ENCODE measurements at regions not wholly inside any gene's neighbourhood (a gene's known extent, or its start where the extent isn't known, plus 50 kb on each side); places are given as distances from the start of the nearest gene placed in this dataset.

- TF ChIP-seq PHB2 (IDR thresholded peaks at IDR 0.05; ENCODE audit: partially characterized antibody) = no peak
- TF ChIP-seq, protein P1, sequence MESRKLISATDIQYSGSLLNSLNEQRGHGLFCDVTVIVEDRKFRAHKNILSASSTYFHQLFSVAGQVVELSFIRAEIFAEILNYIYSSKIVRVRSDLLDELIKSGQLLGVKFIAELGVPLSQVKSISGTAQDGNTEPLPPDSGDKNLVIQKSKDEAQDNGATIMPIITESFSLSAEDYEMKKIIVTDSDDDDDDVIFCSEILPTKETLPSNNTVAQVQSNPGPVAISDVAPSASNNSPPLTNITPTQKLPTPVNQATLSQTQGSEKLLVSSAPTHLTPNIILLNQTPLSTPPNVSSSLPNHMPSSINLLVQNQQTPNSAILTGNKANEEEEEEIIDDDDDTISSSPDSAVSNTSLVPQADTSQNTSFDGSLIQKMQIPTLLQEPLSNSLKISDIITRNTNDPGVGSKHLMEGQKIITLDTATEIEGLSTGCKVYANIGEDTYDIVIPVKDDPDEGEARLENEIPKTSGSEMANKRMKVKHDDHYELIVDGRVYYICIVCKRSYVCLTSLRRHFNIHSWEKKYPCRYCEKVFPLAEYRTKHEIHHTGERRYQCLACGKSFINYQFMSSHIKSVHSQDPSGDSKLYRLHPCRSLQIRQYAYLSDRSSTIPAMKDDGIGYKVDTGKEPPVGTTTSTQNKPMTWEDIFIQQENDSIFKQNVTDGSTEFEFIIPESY (CRISPR knock-in tag; IDR thresholded peaks at IDR 0.05) = no peak
- TF ChIP-seq, protein P2, sequence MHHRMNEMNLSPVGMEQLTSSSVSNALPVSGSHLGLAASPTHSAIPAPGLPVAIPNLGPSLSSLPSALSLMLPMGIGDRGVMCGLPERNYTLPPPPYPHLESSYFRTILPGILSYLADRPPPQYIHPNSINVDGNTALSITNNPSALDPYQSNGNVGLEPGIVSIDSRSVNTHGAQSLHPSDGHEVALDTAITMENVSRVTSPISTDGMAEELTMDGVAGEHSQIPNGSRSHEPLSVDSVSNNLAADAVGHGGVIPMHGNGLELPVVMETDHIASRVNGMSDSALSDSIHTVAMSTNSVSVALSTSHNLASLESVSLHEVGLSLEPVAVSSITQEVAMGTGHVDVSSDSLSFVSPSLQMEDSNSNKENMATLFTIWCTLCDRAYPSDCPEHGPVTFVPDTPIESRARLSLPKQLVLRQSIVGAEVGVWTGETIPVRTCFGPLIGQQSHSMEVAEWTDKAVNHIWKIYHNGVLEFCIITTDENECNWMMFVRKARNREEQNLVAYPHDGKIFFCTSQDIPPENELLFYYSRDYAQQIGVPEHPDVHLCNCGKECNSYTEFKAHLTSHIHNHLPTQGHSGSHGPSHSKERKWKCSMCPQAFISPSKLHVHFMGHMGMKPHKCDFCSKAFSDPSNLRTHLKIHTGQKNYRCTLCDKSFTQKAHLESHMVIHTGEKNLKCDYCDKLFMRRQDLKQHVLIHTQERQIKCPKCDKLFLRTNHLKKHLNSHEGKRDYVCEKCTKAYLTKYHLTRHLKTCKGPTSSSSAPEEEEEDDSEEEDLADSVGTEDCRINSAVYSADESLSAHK (CRISPR knock-in tag; IDR thresholded peaks at IDR 0.05; ENCODE audit: borderline replicate concordance) = no peak
- TF ChIP-seq SPEN (CRISPR knock-in tag; IDR thresholded peaks at IDR 0.05; ENCODE audit: low read depth) = no peak
- no peak for TF ChIP-seq NCOR1 (IDR thresholded peaks at IDR 0.05; ENCODE audit: borderline replicate concordance, low read length)
- TF ChIP-seq, protein P3, sequence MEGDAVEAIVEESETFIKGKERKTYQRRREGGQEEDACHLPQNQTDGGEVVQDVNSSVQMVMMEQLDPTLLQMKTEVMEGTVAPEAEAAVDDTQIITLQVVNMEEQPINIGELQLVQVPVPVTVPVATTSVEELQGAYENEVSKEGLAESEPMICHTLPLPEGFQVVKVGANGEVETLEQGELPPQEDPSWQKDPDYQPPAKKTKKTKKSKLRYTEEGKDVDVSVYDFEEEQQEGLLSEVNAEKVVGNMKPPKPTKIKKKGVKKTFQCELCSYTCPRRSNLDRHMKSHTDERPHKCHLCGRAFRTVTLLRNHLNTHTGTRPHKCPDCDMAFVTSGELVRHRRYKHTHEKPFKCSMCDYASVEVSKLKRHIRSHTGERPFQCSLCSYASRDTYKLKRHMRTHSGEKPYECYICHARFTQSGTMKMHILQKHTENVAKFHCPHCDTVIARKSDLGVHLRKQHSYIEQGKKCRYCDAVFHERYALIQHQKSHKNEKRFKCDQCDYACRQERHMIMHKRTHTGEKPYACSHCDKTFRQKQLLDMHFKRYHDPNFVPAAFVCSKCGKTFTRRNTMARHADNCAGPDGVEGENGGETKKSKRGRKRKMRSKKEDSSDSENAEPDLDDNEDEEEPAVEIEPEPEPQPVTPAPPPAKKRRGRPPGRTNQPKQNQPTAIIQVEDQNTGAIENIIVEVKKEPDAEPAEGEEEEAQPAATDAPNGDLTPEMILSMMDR (CRISPR knock-in tag; IDR thresholded peaks at IDR 0.05) = no peak
- no peak for TF ChIP-seq RBM39 (IDR thresholded peaks at IDR 0.05; ENCODE audit: low read depth, low read length, poor library complexity, severe bottlenecking)
- TF ChIP-seq ZNF773 (CRISPR knock-in tag; IDR thresholded peaks at IDR 0.05; ENCODE audit: borderline replicate concordance) = no peak
- TF ChIP-seq ZNF562 (CRISPR knock-in tag; IDR thresholded peaks at IDR 0.05; ENCODE audit: borderline replicate concordance) = no peak
- TF ChIP-seq PCBP2 (optimal IDR thresholded peaks at IDR 0.05; ENCODE audit: low read depth, low read length, poor library complexity, severe bottlenecking) = no peak
- no peak for TF ChIP-seq ZKSCAN1 (IDR thresholded peaks at IDR 0.05; ENCODE audit: low read length)
- TF ChIP-seq, protein P4, sequence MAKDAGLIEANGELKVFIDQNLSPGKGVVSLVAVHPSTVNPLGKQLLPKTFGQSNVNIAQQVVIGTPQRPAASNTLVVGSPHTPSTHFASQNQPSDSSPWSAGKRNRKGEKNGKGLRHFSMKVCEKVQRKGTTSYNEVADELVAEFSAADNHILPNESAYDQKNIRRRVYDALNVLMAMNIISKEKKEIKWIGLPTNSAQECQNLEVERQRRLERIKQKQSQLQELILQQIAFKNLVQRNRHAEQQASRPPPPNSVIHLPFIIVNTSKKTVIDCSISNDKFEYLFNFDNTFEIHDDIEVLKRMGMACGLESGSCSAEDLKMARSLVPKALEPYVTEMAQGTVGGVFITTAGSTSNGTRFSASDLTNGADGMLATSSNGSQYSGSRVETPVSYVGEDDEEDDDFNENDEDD (CRISPR knock-in tag; IDR thresholded peaks at IDR 0.05; ENCODE audit: borderline replicate concordance) = no peak
- TF ChIP-seq ZFP37 (CRISPR knock-in tag; IDR thresholded peaks at IDR 0.05; ENCODE audit: borderline replicate concordance) = no peak
Observed at GRCh38 chr20:6629564-6629963, 137.9 kb upstream of the BMP2 start.
